GM18858 (cell line): ENCODE measurements at regions not wholly inside any gene's neighbourhood (a gene's known extent, or its start where the extent isn't known, plus 50 kb on each side); places are given as distances from the start of the nearest gene placed in this dataset.

ENCODE experiments used
- ATAC-seq: cut with Tn5 transposase; IDR thresholded peaks from one replicate; pipeline ENCODE4 v1.9.1; 2021; ENCODE audit not compliant: unreplicated experiment

GRCh38 chr10:113434315-113434714 lies 118.5 kb upstream of the HABP2 start:
- no peak for ATAC-seq

- ATAC-seq = no peak
Observed at GRCh38 chr10:113434950-113435349, 117.9 kb upstream of the HABP2 start.

GRCh38 chr10:113435881-113436280 lies 117.0 kb upstream of the HABP2 start:
- no peak for ATAC-seq

GRCh38 chr10:113436851-113437250 lies 116.0 kb upstream of the HABP2 start:
- ATAC-seq = no peak

- no peak for ATAC-seq
Observed at GRCh38 chr10:113438652-113439051, 114.2 kb upstream of the HABP2 start.

- ATAC-seq = no peak
Observed at GRCh38 chr10:113441220-113441619, 111.6 kb upstream of the HABP2 start.

- no peak for ATAC-seq
Observed at GRCh38 chr10:113441686-113442270, 111.1 kb upstream of the HABP2 start.

GRCh38 chr10:113442336-113442735 lies 110.5 kb upstream of the HABP2 start:
- ATAC-seq = no peak

- ATAC-seq = no peak
Observed at GRCh38 chr10:113443141-113443925, 109.5 kb upstream of the HABP2 start.

- no peak for ATAC-seq
Observed at GRCh38 chr10:113444766-113445365, 108.0 kb upstream of the HABP2 start.

GRCh38 chr10:113445736-113446135 lies 107.1 kb upstream of the HABP2 start:
- ATAC-seq = no peak

GRCh38 chr10:113446739-113447138 lies 106.1 kb upstream of the HABP2 start:
- ATAC-seq = no peak

GRCh38 chr10:113447278-113447677 lies 105.6 kb upstream of the HABP2 start:
- ATAC-seq = no peak

- ATAC-seq = no peak
Observed at GRCh38 chr10:113449006-113449695, 103.7 kb upstream of the HABP2 start.

- no peak for ATAC-seq
Observed at GRCh38 chr10:113450046-113450804, 102.6 kb upstream of the HABP2 start.

GRCh38 chr10:113450906-113451305 lies 101.9 kb upstream of the HABP2 start:
- no peak for ATAC-seq

- ATAC-seq = no peak
Observed at GRCh38 chr10:113452146-113452845, 100.6 kb upstream of the HABP2 start.

- ATAC-seq = no peak
Observed at GRCh38 chr10:113453351-113453750, 99.5 kb upstream of the HABP2 start.

- ATAC-seq = no peak
Observed at GRCh38 chr10:113454341-113455061, 98.4 kb upstream of the HABP2 start.

- ATAC-seq = no peak
Observed at GRCh38 chr10:113455947-113456346, 96.9 kb upstream of the HABP2 start.
